GM18517 (cell line): ENCODE measurements at regions not wholly inside any gene's neighbourhood (a gene's known extent, or its start where the extent isn't known, plus 50 kb on each side); places are given as distances from the start of the nearest gene placed in this dataset.

ENCODE experiments used
- ATAC-seq: cut with Tn5 transposase; IDR thresholded peaks from one replicate; pipeline ENCODE4 v1.9.1; 2021; ENCODE audit warnings: mild to moderate bottlenecking, moderate library complexity; ENCODE audit not compliant: unreplicated experiment

- ATAC-seq: no peak
Observed at GRCh38 chr2:150985741-150986140, 275.9 kb downstream of the RBM43 start.

GRCh38 chr2:150983314-150983897 lies 278.3 kb downstream of the RBM43 start:
- ATAC-seq: no peak

- no peak for ATAC-seq
Observed at GRCh38 chr2:150981826-150982225, 279.8 kb downstream of the RBM43 start.

- no peak for ATAC-seq
Observed at GRCh38 chr2:150978053-150978452, 283.6 kb downstream of the RBM43 start.

GRCh38 chr2:150977296-150977695 lies 284.4 kb downstream of the RBM43 start:
- no peak for ATAC-seq

GRCh38 chr2:150976604-150977003 lies 285.1 kb downstream of the RBM43 start:
- ATAC-seq: no peak

GRCh38 chr2:150974864-150975263 lies 286.8 kb downstream of the RBM43 start:
- no peak for ATAC-seq

- ATAC-seq: no peak
Observed at GRCh38 chr2:150974234-150974633, 287.4 kb downstream of the RBM43 start.

- ATAC-seq: no peak
Observed at GRCh38 chr2:150971910-150972309, 289.8 kb downstream of the RBM43 start.

GRCh38 chr2:150963336-150963735 lies 298.3 kb downstream of the RBM43 start:
- ATAC-seq: no peak

GRCh38 chr2:150955231-150955630 lies 306.4 kb downstream of the RBM43 start:
- ATAC-seq: no peak

- ATAC-seq: no peak
Observed at GRCh38 chr2:150946831-150947230, 314.8 kb downstream of the RBM43 start.

GRCh38 chr2:150944315-150944714 lies 317.3 kb downstream of the RBM43 start:
- no peak for ATAC-seq

GRCh38 chr2:150939087-150939486 lies 322.6 kb downstream of the RBM43 start:
- no peak for ATAC-seq

GRCh38 chr2:150938527-150938926 lies 323.1 kb downstream of the RBM43 start:
- ATAC-seq: no peak

- no peak for ATAC-seq
Observed at GRCh38 chr2:150937030-150937429, 324.6 kb downstream of the RBM43 start.

GRCh38 chr2:150931451-150931850 lies 330.2 kb downstream of the RBM43 start:
- no peak for ATAC-seq

GRCh38 chr2:150925611-150926010 lies 336.1 kb downstream of the RBM43 start:
- ATAC-seq: no peak

GRCh38 chr2:150924878-150925277 lies 336.8 kb downstream of the RBM43 start:
- ATAC-seq: no peak

- ATAC-seq: no peak
Observed at GRCh38 chr2:150919901-150920300, 341.8 kb downstream of the RBM43 start.

- no peak for ATAC-seq
Observed at GRCh38 chr2:150917961-150918713, 343.5 kb downstream of the RBM43 start.

- ATAC-seq: no peak
Observed at GRCh38 chr2:150916467-150917396, 344.9 kb downstream of the RBM43 start.
